GM18909 (cell line): ENCODE measurements at regions not wholly inside any gene's neighbourhood (a gene's known extent, or its start where the extent isn't known, plus 50 kb on each side); places are given as distances from the start of the nearest gene placed in this dataset.

Source experiments
- ATAC-seq: cut with Tn5 transposase; IDR thresholded peaks from one replicate; pipeline ENCODE4 v1.9.1; 2021; ENCODE audit warnings: mild to moderate bottlenecking; ENCODE audit not compliant: unreplicated experiment, poor library complexity

DNA sequence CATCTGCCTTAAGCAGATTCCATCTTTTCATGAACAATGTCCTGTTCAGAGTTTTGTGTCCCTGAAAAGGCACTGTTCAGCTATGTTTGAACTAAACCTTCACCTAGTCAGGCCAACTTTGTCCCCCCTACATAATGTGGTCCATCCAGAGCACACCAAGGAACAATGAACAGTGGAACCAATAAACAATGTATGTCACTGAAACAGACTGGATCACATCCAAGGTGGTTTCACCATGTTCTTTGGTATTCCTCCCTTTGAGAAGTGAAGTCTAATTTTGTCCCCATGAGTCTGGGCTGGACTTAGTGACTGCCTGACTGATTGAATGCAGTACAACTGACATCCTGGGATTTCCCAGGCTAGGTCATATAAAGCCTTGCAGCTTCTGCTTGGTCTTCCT, 174.5 kb downstream of the SLC24A2 start:
- no peak for ATAC-seq

DNA sequence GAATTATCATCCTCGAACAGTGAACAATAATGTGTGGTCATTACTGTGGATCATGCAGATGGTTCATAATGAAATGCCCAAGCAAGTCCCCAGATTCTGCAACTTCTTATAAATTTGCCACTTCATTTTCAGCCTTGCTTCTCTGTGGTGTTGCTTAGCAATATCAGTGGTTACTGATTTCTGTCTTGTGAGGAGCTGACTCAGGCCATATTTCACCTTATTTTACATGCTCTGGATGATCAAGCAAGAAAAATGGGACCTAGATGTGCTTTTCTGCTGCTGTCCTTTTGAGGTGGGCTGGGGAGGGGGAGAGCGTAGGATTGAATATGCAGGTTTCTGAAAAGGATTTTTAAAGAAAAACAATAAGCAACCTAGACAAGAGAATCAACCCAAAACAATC, 188.3 kb downstream of the SLC24A2 start:
- no peak for ATAC-seq

DNA sequence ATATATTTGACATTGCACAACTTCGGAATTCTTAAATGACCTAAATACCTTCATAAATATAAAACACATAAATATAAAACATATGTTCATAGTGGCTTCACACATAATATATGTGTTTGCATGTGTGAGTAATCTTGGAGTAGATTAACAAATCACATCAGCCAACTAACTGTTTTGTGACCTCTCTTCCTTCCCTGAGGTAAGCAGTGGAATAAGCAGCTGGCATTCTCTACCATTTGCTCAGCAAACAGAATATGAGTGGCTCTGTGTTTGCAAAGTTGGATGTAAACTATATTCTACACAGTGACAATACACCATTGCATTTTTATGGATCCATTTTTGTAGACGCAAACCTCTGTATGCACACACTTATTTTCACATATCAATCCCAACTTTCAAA, 189.9 kb downstream of the ACER2 start:
- ATAC-seq = no peak

DNA sequence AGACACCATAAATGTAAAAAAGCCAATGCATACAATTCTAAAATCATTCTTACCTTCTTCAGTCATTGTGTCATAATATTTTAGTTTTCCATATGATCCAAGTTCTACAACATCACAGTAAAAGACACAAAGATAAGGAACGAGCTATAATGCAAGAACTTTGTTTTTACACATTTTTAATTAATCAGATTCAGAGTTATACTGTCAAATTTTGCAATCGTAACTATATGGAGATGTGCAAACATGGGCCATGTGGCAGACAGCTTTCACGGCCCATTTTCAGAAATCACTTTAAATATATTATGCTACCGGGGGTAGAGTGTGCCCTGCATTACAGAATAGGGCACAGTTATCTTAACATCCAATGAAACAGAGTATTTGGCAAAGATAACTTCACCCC, 188.4 kb downstream of the ACER2 start:
- ATAC-seq = no peak

DNA sequence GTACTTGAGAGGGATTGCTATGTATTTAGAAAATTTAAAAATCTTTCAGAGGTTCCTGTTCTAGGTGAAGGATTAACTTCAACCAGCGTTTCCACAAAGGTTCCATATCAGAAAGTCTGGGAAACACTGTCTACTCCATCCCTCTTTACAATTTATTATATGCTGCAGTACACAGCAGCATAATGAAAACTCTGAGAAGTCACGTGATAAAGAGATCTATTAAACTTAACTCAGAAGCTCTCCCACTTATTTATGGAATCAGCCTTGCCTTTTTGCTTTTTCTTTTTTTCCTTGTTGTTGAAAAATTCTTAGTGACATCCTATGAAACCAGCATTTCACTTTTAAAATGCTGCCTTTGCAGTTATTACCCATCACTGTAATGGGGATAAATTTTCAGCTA, 186.2 kb downstream of the ACER2 start:
- ATAC-seq = no peak

DNA sequence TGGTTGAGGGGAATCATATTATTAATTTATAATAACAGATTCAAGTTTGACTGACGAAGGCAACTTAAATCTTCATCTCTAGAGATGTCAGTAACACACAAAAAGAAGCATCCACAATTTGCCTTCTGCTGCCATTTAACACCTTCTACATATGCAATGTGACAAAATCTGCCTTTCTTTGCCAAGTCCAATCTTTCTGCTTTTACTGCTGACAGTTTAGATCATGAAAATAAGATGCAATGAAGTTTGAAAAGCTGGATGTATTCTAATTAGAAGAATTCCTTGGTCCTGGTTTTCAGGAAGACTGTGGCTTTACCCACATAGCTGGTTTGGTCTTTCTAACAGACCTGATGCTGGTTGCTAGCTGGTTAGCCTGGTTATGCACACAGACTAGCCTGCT, 178.9 kb downstream of the ACER2 start:
- ATAC-seq = no peak

DNA sequence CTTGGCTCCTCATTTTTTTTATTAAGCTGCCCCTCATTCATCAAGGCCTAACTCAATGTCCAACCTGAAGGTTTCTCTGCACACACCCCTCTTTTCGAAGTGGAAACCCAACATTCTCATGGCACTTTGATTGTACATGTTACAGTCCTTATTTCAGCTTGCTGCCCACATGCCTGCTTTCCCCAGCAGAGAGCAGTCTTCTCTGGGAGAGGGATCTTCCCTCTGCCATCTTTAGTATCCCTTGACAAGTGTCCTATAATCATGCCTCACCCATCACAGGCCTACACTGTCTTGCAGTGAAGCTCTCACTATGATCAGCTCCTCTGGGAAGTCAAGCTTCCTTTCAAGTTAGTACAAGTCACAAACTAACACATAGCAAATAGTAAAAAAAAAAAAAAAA, 175.1 kb downstream of the ACER2 start:
- ATAC-seq = no peak

DNA sequence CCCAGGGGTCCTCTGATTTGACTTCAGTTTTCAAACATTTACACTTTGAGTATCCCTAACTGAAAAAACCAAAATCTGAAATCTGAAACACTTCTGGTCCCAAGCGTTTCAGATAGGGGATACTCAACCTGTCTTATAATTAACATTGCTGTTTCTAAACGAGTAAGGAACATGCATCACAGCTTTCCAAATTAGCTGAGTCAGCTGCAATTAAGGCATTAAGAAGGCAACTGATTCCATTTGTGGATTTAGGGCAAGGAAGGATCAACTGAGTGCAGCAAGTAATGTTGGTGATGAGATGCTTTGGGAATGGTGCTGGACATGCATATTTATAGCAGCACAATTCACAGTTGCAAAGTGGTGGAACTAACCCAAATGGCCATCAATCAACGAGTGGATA, 168.6 kb downstream of the ACER2 start:
- ATAC-seq = no peak

DNA sequence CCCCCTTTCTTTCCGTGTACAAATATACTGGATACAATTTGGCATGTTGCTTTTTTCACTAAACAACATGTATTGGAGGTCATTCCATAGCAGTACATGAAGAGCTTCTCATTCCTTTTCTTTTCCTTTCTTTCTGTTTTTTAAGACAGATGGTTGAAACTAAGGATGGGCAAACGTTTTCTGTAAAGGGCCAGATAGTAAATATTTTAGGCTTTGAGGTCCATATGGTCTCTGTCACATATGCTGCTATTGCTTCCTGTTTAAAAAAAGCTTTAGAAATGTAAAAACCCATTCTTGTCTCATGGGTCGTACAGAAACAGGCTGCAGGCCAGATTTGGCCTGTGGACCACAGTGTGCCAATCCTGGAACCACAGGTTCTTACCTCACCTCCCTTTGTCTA, 160.1 kb downstream of the ACER2 start:
- ATAC-seq = no peak

DNA sequence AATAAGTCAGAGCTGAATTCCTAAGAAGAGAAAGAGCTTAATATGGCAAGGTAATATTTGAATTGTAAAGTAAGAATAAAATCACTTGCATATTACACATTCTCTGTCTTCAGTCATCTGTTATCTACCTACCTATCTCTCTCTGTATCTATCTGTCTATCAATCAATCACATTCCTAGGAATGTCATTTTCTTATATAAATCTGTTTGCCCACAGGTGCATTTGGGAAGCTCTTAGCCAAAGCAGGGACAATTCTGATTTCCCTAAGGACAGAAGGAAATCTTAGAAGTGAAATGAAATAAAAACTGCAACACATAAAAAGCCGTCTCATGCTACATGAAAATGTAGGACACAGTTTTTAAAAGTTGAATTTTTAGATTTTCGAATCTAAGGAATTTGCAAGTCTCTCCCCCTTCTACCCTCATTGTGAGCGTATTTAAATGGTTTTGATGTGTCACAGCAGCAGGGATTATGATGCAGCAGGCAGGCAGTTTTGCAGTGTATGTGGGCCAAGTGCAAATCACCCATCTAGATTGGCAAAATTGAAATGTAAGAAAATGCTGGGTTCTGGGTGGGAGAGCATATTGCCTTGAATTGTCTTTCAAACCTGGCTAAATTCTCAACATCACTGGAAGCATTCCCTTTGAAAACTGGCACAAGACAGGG, 155.7 kb downstream of the ACER2 start:
- no peak for ATAC-seq

DNA sequence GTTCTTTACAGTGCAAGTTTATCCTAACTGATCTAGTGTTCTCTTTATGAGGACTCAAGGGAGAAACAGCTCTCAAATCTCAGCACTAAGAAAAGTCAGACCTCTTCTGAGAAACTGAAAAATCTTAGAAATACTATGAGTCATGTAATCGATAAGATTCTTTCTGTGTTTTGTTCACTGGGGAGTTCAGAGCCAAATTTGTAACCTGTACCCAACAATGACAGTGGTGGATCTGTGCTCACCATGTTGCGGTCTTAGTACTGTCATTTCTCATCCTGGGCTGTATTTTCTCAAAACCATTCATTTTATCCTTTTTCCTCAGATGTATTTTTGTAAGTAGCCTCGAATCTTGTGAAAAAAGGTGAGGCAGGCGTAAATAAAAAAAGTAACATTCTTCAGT, 146.4 kb downstream of the ACER2 start:
- ATAC-seq = no peak

DNA sequence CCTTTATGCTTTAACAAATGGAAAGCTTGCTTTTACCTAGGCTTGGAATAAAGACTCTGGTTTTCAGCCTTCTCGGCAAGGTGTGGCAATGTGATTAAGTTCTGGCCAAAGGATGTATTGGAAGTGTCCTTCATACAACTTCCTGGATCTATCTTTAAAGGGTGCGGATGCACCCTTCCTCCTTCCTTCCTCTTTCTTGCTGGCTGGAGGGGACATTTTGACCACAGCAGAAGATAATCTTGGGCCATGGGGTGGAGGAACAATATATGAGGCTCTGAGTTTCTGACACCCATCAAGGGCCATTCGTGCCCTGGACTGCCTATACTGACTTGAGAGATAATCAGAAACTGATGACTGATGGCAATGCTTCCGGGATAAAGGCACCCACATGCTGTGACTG, 145.7 kb downstream of the ACER2 start:
- no peak for ATAC-seq

DNA sequence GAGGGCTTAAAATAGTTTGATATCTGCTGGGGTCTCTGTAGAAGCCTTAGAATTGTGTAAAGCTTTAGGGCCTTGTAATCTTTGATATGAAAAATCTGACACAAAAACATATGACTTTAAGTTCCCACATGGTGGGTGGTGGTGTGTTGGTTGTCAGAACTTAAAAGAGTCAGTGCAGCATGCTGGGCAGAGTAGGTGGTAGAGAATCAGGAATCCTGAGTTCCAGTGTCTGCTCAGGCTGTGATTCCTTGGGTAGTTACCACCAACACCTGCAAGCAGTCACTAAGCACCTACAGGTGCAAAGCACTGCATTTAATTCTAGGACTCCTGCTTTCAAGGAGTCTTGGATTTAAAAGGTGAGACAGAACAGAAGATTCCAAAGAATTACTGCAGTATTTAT, 144.6 kb downstream of the ACER2 start:
- no peak for ATAC-seq

DNA sequence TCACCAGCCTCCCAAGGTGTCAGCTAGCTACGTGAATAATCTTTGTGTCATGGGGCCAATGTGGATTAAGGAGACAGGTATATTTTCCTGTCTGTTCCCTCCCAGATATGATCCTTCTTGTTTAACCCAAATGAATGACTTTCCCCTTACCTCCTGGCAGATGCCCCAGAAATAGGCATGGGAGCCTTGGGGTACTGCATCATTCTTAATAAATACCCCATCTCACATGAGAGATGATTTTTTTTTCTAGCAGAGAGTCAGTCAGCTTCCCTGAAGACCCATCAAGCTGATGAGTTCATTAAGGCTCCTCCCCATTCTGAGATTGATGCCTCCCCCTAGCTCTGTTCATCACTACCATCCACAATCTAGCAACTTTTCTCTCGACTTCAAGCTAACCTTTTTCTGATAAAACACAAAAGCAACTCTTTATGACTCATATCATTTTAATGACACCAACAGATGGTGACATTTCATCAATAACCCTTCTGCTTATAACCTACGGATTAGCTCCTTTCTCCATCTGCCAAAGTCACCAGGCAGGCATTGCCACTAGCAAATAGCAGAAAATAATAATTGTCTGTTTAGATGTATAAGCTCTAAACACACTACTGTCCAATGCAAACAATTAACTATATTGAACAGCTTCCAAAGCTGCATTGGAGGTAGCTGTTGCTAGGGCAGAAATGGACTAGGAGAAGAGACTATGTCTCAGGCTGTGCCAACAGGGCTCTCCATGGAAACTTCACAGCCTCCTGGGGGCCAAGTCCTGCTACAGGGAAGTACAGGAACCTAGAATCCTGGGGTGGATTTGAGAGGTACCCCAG, 143.7 kb downstream of the ACER2 start:
- ATAC-seq = no peak

DNA sequence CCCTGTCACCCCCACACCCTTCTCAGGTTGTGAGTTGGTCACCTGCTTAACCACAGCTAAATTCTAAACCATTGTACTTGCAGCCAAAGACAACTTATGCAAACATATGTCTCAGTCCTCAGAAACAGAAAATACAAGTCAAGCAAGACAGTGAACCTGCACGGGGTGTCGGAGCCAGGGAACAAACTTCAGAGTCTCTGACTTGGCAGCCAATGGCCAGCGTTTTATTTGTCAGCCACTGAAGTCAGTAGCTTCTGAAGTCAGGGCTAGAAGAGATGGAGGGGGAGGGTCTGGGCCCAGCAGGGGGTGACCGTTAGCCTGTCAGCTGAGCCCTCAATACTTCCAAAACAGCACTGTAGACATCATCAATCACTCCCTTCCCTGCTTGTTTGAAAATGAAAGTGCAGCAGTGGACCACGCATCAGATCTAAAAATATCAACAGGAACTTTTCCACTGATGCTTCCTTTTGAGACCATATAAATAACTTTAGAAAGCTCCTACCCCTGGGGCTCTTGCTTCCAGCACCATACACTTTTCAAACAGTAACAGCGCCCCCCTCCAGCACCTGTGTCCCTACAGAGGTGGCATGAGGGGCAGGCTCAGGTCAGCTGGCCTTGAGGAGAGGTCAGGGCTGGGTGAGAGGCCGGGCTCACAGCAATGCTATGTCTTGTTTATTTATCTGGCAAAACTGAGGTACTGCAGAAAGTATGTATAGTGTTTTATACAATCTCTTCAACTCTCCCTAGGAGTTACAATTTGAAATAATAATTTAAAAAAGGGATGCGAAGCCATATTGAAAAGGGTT, 142.5 kb downstream of the ACER2 start:
- ATAC-seq = peak; percentile 60

DNA sequence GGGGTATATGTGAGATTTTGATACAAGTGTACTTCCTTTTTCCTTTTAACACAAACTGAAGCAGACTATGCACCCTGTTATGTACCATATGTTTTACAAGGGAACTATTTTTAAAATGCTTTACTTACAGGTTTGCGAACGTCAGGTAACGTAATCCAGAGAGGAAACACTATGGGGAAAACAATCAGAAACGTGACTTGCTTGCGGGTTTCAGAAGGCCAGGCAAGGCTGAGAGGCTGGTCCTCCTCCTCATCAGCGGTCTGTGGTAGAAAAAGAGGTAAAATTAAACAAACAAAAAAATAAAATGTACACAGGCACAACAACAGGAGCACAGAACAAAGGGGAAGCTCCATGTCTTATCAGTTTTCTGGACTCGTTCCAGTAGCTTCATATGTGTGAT, 141.2 kb downstream of the ACER2 start:
- ATAC-seq = no peak

DNA sequence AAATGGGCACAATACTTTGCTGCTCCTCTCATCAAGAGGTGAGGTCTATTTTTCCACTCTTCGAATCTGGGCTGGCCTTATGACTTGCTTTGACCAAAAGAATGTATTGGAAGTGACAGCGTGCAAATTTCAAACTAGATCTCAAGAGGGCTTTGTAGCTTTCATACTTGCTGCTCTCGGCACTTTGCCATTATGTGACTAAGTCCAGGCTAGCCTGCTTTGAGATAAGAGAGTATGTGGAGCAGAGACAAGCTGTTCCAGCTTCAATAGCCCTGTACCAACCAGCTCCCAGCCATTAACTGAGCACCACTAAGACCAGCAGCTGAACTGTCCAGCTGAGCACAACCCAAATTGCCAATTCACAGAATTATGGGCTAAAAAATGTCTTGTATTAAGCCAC, 124.6 kb downstream of the ACER2 start:
- no peak for ATAC-seq

DNA sequence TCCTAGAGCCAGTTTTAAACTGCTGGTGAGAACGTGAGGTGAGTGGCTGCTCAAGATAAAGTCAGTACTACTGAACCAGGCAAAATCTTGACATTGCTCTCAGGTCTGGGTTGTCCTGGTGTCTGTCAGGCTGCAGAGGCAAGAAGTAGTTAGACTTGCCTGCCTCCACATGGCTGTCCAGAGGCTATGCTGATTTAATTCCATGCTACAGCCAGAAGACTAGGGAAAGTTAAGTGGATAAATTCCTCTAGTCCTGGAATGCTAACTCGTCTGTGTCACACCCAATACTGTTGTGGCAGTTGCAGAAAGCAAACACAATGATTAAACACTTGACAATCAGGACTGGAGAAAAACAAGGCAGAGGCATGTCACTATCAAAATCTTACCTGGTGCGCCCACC, 118.9 kb downstream of the ACER2 start:
- ATAC-seq = no peak

DNA sequence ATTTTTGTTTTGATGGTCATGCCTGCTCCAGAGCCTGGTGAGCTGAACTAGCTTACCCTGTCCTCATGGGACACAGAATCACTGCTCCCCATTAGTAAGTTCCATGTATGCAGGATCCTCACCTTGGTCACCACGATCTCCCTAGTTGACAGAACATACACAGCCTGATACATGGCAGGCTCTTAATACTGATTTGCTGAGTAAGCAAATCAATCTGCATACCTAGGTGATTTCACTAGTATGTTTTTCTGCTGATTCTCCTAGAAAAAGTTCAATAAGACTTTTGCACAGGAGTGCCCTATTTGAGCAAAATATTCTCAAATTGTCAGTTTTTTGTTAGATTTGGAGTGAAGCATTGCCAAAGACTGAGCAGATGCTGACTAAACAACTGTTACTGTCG, 113.7 kb downstream of the ACER2 start:
- ATAC-seq = no peak

DNA sequence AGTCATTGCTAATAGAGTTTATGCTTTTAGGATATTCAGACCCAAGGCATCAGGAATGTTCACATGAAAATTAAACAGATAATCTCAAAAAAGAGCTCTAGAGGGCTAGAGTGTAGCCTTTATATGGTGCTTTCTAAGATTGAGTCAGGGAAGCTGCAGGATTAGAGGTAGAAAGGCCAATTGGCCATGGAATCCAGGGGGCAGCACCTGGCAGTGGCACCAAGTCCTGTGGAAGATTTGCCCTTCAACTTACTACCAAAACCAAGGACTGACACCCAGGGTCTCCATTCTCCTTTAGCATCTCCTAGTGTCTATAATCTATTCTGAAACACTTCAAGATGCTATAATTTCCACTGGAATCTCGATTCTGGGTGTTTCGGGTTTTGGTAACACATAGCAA, 112.4 kb downstream of the ACER2 start:
- no peak for ATAC-seq

DNA sequence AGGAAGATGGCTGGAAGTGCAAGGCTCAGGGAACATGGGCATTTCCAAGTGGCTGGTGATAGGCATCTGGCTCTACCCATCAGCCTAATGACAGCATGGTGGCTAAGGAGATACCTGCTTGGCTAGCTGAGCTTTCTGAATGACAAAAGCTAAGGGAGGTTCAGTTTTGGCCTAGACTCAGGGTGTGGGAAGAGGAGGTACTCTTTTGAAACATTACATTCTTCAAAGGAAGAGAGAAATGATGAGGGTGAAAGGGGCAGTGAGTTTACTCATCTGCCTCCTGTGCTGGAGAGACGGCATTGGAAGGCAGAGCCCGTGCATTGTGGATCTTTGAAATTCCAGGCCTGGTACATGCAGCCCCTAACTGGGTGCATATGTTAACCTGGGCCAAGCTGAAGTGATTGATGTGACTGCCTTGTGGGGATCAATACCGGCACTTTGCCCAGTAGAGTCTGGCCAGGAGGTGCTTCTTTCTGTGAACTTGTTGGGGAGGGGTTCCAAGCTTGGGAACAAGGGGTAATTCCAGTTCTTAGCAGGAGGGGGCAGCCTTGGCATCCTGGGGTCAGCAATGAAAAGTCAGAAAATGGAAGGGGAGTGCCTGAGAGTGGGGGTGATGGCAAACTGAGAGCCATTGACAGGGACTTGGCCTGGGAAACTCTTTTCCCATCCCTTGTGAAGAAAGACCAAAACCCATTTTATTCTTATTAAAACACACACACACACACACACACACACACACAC, 108.6 kb downstream of the ACER2 start:
- no peak for ATAC-seq
